ENCODE measurements at regions not wholly inside any gene's neighbourhood (a gene's known extent, or its start where the extent isn't known, plus 50 kb on each side); places are given as distances from the start of the nearest gene placed in this dataset.

DNA sequence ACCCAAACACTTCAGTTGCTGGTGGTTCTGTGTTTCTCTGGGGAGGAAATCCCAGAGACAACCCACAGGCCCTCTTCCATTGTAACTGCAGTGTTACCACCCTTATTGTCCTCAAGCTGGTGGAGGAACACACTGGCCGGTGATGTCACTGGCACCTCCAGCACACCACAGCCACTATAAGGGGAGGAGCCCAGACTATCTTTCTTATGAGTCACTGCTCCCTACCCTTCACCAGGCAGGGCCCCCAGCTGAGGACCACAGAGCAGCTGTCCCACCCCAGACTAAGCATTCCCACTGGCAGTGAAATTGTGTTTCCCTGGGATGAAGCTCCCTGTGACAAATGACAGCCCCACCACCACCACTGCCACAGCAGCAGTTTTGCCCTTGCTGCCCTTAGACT is 171.8 kb upstream of the FGF16 start:
- H3K18ac ChIP-seq (ENCODE audit: low read depth, low read length) = no peak overlapping the region
- no peak overlapping the region for H3K9ac ChIP-seq (ENCODE audit: low read depth, low read length)
- H2AK9ac ChIP-seq (replicated peaks; ENCODE audit: low read depth, low read length, poor library complexity) = no peak overlapping the region
- H2BK15ac ChIP-seq (ENCODE audit: low read depth, low read length) = no peak overlapping the region
- no peak overlapping the region for H3K27ac ChIP-seq (ENCODE audit: insufficient read depth, low read length)
- H3K36me3 ChIP-seq (ENCODE audit: control insufficient read depth, insufficient read depth, low read length) = no peaks in the 10 kb centered on the region
- H4K20me1 ChIP-seq (ENCODE audit: insufficient read depth, low read length) = no peaks in the 10 kb centered on the region
- no peaks in the 10 kb centered on the region for H3K9me1 ChIP-seq (ENCODE audit: insufficient read depth, low read length)
- peaks cover 6% of the 10 kb centered on the region; the same call in 1 of the 2 replicates for H3K9me3 ChIP-seq (ENCODE audit: control insufficient read depth, insufficient read depth, low read length)
- no peak overlapping the region for H2BK5ac ChIP-seq (ENCODE audit: low read depth, low read length, poor library complexity, severe bottlenecking)
- no peak overlapping the region for H2AK5ac ChIP-seq (ENCODE audit: low read depth, low read length)
- no CpG with 5 or more reads among the region's 1 CpG for WGBS, 2 experiments (ENCODE audit: extremely low coverage in 2 of 2, insufficient read length in 1 of 2)
- dilution Hi-C loops (cut with HindIII; ENCODE audit: low sequenced_read_pairs, unreplicated experiment) = no loop called here
- no peak overlapping the region for H4K5ac ChIP-seq (ENCODE audit: low read depth, low read length)
- H3K23ac ChIP-seq (ENCODE audit: low read depth, low read length) = no peak overlapping the region
- no peak overlapping the region for H3K56ac ChIP-seq (ENCODE audit: extremely low read depth, insufficient read depth, low read length)
- ChIA-PET CTCF (no interaction called here), POLR2A (ENCODE audit: unreplicated experiment) (no interaction called here)
- ATAC-seq (ENCODE audit: low read depth) (no peak), DNase-seq (no peak)
- no peaks in the 10 kb centered on the region for H3K79me1 ChIP-seq (ENCODE audit: low read depth in 1 of 2, low read length in 2 of 2)
- H3K4me2 ChIP-seq (ENCODE audit: low read depth, low read length) = no peak overlapping the region
- in situ Hi-C loops (cut with MboI; ENCODE audit: low sequenced_read_pairs) = no loop called here
- H3K14ac ChIP-seq (replicated peaks; ENCODE audit: low read depth, low read length) = no peak overlapping the region
- TF ChIP-seq MXI1 (IDR thresholded peaks at IDR 0.05; ENCODE audit: borderline replicate concordance, low read depth, low read length) = no peak
- TF ChIP-seq MAZ (IDR thresholded peaks at IDR 0.05; ENCODE audit: borderline replicate concordance, low read depth, low read length) = no peak
- no peak for TF ChIP-seq CHD1 (IDR thresholded peaks at IDR 0.05; ENCODE audit: low read depth, low read length)
- no peak for TF ChIP-seq CEBPB (IDR thresholded peaks at IDR 0.05; ENCODE audit: low read depth, low read length)
- intact Hi-C loops (cut with micrococcal nuclease) = no loop called here
- no peak overlapping the region for H3K4ac ChIP-seq (ENCODE audit: low read depth, low read length)
- H4K91ac ChIP-seq (ENCODE audit: insufficient read depth, low read depth, low read length) = no peak overlapping the region
- no peaks in the 10 kb centered on the region for H3K27me3 ChIP-seq (ENCODE audit: control insufficient read depth, insufficient read depth, low read length)
- H4K8ac ChIP-seq (ENCODE audit: low read depth in 2 of 2, low read length in 2 of 2) = no peak overlapping the region
- no peak overlapping the region for H2BK120ac ChIP-seq (ENCODE audit: low read depth, low read length)
- H2AFZ ChIP-seq (replicated peaks; ENCODE audit: low read length, poor library complexity) = no peak overlapping the region
- H2BK20ac ChIP-seq (ENCODE audit: low read depth, low read length) = no peak overlapping the region
- H3K4me3 ChIP-seq (ENCODE audit: insufficient read depth, low read depth, low read length) = no peak overlapping the region
- no peaks in the 10 kb centered on the region for H3K4me1 ChIP-seq (ENCODE audit: control insufficient read depth, insufficient read depth, low read length)
- BruUV-seq (replicated peaks) = no TSS peak

Data from IMR-90 (cell line).